Neural progenitor cell (in vitro differentiated cells): ENCODE measurements at regions not wholly inside any gene's neighbourhood (a gene's known extent, or its start where the extent isn't known, plus 50 kb on each side); places are given as distances from the start of the nearest gene placed in this dataset.
"Not testable (repeated sequence)": the region's sequence is repeated elsewhere in the genome, so short reads cannot be mapped to it uniquely, and the experiment has no call there.

Experiments used
- DNase-seq: peaks from one replicate; pipeline ENCODE4 v3.0.0-alpha.2; 2016; ENCODE audit warnings: low spot score
- H2AFZ ChIP-seq: fragments of 200-600 bp; sonication (generic); replicated peaks from 2 replicates; pipeline ENCODE4 v1.6.1; 2016; ENCODE audit warnings: antibody characterized with exemption
- H3F3A ChIP-seq: fragments of 200-600 bp; sonication (generic); 2 replicates; pipeline ENCODE4 v1.6.1; 2016; ENCODE audit warnings: antibody characterized with exemption, low read depth
- H3K27ac ChIP-seq: fragments of 200-600 bp; sonication (generic); 2 replicates; pipeline ENCODE4 v1.5.1; 2016; ENCODE audit warnings: mild to moderate bottlenecking
- H3K27me3 ChIP-seq: fragments of 200-600 bp; sonication (generic); 2 replicates; pipeline ENCODE4 v1.6.1; 2016; ENCODE audit warnings: mild to moderate bottlenecking, moderate library complexity
- H3K36me3 ChIP-seq: fragments of 200-600 bp; sonication (generic); 2 replicates; pipeline ENCODE4 v1.5.1; 2016
- H3K4me1 ChIP-seq: fragments of 200-600 bp; sonication (generic); 2 replicates; pipeline ENCODE4 v1.6.1; 2016; ENCODE audit warnings: mixed run types
- H3K4me2 ChIP-seq: fragments of 200-600 bp; sonication (generic); 2 replicates; pipeline ENCODE4 v1.6.1; 2016
- H3K4me3 ChIP-seq: fragments of 200-600 bp; sonication (generic); 2 replicates; pipeline ENCODE4 v1.5.1; 2016
- H3K79me2 ChIP-seq: fragments of 200-600 bp; sonication (generic); 2 replicates; pipeline ENCODE4 v1.6.1; 2016; ENCODE audit warnings: low read depth
- H3K9ac ChIP-seq: fragments of 200-600 bp; sonication (generic); 2 replicates; pipeline ENCODE4 v1.6.1; 2016
- H3K9me3 ChIP-seq: fragments of 200-600 bp; sonication (generic); 2 replicates; pipeline ENCODE4 v1.5.1; 2016; ENCODE audit warnings: low read depth
- H4K20me1 ChIP-seq: fragments of 200-600 bp; sonication (generic); 2 replicates; pipeline ENCODE4 v1.6.1; 2016; ENCODE audit warnings: low read depth
- H3K27ac Mint-ChIP-seq: 3 replicates; pipeline ENCODE4 v1.8.0; 2021; ENCODE audit warnings: mixed read lengths
- H3K27me3 Mint-ChIP-seq: 2 replicates; pipeline ENCODE4 v1.8.0; 2022; ENCODE audit warnings: low read depth, mild to moderate bottlenecking, inconsistent platforms, moderate library complexity, mixed read lengths; ENCODE audit not compliant: insufficient read depth
- H3K36me3 Mint-ChIP-seq: 3 replicates; pipeline ENCODE4 v1.8.0; 2021; ENCODE audit warnings: mixed read lengths
- H3K4me1 Mint-ChIP-seq: 3 replicates; pipeline ENCODE4 v1.8.0; 2021; ENCODE audit warnings: mixed read lengths
- H3K4me3 Mint-ChIP-seq: 3 replicates; pipeline ENCODE4 v1.8.0; 2021; ENCODE audit warnings: mild to moderate bottlenecking, moderate library complexity, mixed read lengths
- H3K9me3 Mint-ChIP-seq: 3 replicates; pipeline ENCODE4 v1.8.0; 2020; ENCODE audit warnings: mixed read lengths
- EZH2 ChIP-seq: fragments of 200-600 bp; sonication (generic); IDR thresholded peaks from 2 replicates; pipeline ENCODE4 v1.6.1; 2017; ENCODE audit warnings: antibody characterized with exemption, mild to moderate bottlenecking, moderate library complexity
- EZH2phosphoT487 ChIP-seq: fragments of 200-600 bp; sonication (generic); IDR thresholded peaks from 2 replicates; pipeline ENCODE4 v1.6.1; 2017; ENCODE audit warnings: antibody characterized with exemption
- TF ChIP-seq, protein P1 (sequence below): fragments of 200-600 bp; sonication (generic); IDR thresholded peaks from 2 replicates; pipeline ENCODE4 v1.5.1; 2017; ENCODE audit warnings: antibody characterized with exemption, mild to moderate bottlenecking

DNA sequence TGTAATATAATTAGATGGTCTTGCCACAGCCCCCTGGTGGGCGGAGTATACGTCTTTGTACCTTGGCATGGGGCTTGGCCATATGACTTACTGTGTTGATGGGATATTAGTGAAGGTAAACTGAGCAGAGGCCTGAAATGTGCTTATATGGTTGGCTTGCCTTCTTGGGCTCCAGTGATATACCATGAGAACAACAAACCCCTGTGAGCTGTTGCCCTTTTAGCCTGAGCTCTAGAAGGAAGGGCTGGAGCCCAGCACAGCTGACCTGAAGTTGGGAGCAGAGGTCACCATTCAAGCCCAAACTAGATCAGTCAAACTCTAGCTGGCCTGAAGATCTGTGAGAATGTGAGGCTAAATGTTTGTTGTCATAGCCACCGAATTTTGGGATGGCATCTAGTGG lies 75.2 kb upstream of the CD302 start:
- H3K4me1 ChIP-seq: peaks cover under 1% of the 10 kb centered on the region
- no peak overlapping the region for H3K9ac ChIP-seq
- no peaks in the 10 kb centered on the region for H3K79me2 ChIP-seq
- H3K27me3 ChIP-seq: no peaks in the 10 kb centered on the region
- Mint-ChIP-seq H3K27ac (no peak overlapping the region), H3K4me1 (no peaks in the 10 kb centered on the region), H3K27me3 (no peaks in the 10 kb centered on the region), H3K9me3 (no peaks in the 10 kb centered on the region), H3K4me3 (no peak overlapping the region), H3K36me3 (no peaks in the 10 kb centered on the region)
- no peaks in the 10 kb centered on the region for H3K36me3 ChIP-seq
- no peak overlapping the region for H3K27ac ChIP-seq
- no peak overlapping the region for H2AFZ ChIP-seq
- H3F3A ChIP-seq: peaks cover 17% of the 10 kb centered on the region
- TF ChIP-seq, protein P1, sequence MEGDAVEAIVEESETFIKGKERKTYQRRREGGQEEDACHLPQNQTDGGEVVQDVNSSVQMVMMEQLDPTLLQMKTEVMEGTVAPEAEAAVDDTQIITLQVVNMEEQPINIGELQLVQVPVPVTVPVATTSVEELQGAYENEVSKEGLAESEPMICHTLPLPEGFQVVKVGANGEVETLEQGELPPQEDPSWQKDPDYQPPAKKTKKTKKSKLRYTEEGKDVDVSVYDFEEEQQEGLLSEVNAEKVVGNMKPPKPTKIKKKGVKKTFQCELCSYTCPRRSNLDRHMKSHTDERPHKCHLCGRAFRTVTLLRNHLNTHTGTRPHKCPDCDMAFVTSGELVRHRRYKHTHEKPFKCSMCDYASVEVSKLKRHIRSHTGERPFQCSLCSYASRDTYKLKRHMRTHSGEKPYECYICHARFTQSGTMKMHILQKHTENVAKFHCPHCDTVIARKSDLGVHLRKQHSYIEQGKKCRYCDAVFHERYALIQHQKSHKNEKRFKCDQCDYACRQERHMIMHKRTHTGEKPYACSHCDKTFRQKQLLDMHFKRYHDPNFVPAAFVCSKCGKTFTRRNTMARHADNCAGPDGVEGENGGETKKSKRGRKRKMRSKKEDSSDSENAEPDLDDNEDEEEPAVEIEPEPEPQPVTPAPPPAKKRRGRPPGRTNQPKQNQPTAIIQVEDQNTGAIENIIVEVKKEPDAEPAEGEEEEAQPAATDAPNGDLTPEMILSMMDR: no peak
- TF ChIP-seq EZH2 (no peak), EZH2phosphoT487 (no peak)
- H3K9me3 ChIP-seq: no peaks in the 10 kb centered on the region
- H3K4me2 ChIP-seq: no peak overlapping the region
- no peak overlapping the region for H3K4me3 ChIP-seq
- peak; percentile 39 for DNase-seq
- H4K20me1 ChIP-seq: no peaks in the 10 kb centered on the region

DNA sequence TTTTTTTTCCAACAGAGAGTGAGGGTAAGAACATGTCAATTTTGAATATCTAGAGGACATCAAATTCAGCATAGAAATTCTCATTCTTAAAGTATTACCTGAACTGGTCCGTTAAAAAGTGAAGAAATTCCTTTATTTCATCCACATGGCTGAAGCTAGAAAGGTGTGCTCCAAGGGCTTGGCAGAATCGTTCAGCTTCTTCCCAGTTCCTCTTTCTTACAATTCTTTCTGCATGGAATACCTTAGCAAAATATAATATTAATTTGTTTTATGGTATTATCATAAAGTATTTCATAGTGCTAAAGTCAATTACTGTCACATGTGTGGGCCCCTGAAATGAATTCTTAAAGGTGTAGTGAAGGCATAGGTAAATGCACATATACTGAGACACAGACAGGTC lies 74.3 kb upstream of the CD302 start:
- Histone ChIP-seq H3K9ac (no peak overlapping the region), H3K4me3 (no peak overlapping the region), H3K79me2 (no peaks in the 10 kb centered on the region), H2AFZ (no peak overlapping the region), H3K27me3 (no peaks in the 10 kb centered on the region), H3K36me3 (no peaks in the 10 kb centered on the region), H3K4me2 (no peak overlapping the region), H3F3A (peaks cover 17% of the 10 kb centered on the region), H3K9me3 (no peaks in the 10 kb centered on the region), H3K4me1 (peaks cover 9% of the 10 kb centered on the region), H4K20me1 (no peaks in the 10 kb centered on the region), H3K27ac (no peak overlapping the region)
- no peaks in the 10 kb centered on the region for H3K36me3 Mint-ChIP-seq
- H3K4me1 Mint-ChIP-seq: peaks cover 7% of the 10 kb centered on the region
- TF ChIP-seq EZH2phosphoT487 (no peak), EZH2 (no peak)
- TF ChIP-seq, protein P1: no peak
- no peak overlapping the region for H3K27ac Mint-ChIP-seq
- no peak for DNase-seq
- H3K27me3 Mint-ChIP-seq: no peaks in the 10 kb centered on the region
- no peaks in the 10 kb centered on the region for H3K9me3 Mint-ChIP-seq
- no peak overlapping the region for H3K4me3 Mint-ChIP-seq

DNA sequence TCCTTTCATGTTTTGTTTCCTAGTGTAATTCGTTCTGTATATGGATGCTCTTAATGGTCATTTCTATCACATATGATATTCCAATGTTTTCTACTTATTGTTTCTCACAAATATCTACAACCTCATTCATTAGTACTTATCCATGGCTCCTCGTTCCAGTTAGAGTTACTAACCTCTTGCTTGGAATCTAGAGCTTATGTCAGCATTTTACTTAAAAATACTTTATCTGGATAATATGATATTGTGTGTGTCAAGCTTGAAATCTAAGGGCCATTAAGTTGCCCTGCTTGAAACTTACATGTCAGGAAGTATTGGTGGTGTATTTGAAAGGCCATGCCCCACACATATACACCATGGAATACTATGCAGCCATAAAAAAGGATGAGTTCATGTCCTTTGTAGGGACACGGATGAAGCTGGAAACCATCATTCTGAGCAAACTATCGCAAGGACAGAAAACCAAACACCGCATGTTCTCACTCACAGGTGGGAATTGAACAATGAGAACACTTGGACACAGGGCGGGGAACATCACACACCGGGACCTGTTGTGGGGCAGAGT lies 70.7 kb upstream of the CD302 start:
- peaks cover 17% of the 10 kb centered on the region for H3K4me1 ChIP-seq
- not testable (repeated sequence) for H3K9me3 ChIP-seq, H3K27ac Mint-ChIP-seq, H3K36me3 ChIP-seq, H2AFZ ChIP-seq, H3K4me3 ChIP-seq, H3K4me3 Mint-ChIP-seq, H3K27ac ChIP-seq, H3K9ac ChIP-seq, H3K4me1 Mint-ChIP-seq, H3F3A ChIP-seq, H3K4me2 ChIP-seq, H3K27me3 ChIP-seq, H3K27me3 Mint-ChIP-seq, H3K36me3 Mint-ChIP-seq, DNase-seq, H4K20me1 ChIP-seq, H3K79me2 ChIP-seq, H3K9me3 Mint-ChIP-seq

DNA sequence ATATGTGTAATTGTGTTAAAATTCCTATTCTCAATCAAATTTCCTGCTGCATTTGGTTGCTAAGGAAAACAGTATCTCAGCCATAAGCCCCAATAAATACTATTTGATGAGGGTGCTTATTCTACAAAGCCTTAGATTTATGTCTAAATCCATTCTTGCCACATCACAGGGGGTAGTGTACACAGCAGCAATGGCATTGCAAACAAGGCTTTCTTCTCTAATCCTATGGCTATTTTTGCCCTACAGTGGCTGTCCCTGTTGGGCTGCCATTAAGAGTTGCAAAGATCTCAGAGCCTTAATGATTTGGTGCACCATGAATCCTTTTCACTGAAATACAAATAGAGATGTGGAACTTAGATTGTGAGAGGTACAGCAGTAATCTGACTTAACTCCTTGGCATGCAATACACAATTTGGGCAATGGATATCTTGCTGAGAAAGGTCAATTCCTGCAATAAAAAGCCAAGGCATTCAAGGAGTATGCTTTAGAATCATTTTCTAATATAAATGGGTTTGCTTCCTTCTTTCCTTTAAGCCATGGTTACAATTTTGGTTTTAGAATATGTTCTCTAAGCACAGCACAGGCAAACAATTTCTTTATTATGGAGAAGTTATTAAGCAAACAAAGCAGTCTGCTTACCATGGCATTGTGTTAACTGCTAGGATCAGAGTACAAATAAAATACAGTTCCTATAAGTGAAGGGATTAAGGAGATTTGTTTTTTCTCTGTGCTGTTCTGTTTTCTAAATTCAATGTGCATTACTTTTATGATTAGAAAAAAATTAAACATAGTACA lies 69.8 kb upstream of the CD302 start:
- no peak overlapping the region for H3K4me3 ChIP-seq
- peaks cover 9% of the 10 kb centered on the region for H3K4me1 Mint-ChIP-seq
- peak; percentile 35 for DNase-seq
- H3K36me3 Mint-ChIP-seq: peaks cover 3% of the 10 kb centered on the region
- H3K27ac ChIP-seq: no peak overlapping the region
- H3K27ac Mint-ChIP-seq: no peak overlapping the region
- H3K4me3 Mint-ChIP-seq: no peak overlapping the region
- H3K9me3 ChIP-seq: no peaks in the 10 kb centered on the region
- H3K4me1 ChIP-seq: peaks cover 17% of the 10 kb centered on the region
- H2AFZ ChIP-seq: no peak overlapping the region
- no peak overlapping the region for H3K9ac ChIP-seq
- H3K27me3 ChIP-seq: no peaks in the 10 kb centered on the region
- H3K36me3 ChIP-seq: no peaks in the 10 kb centered on the region
- no peaks in the 10 kb centered on the region for H3K79me2 ChIP-seq
- peaks cover 3% of the 10 kb centered on the region for H3K27me3 Mint-ChIP-seq
- H4K20me1 ChIP-seq: no peaks in the 10 kb centered on the region
- no peaks in the 10 kb centered on the region for H3K9me3 Mint-ChIP-seq
- TF ChIP-seq EZH2 (no peak), EZH2phosphoT487 (peak; percentile 51)
- TF ChIP-seq, protein P1: no peak
- peak overlapping the region; percentile 3 for H3K4me2 ChIP-seq
- peaks cover under 1% of the 10 kb centered on the region for H3F3A ChIP-seq
